ENCODE measurements at regions not wholly inside any gene's neighbourhood (a gene's known extent, or its start where the extent isn't known, plus 50 kb on each side); places are given as distances from the start of the nearest gene placed in this dataset.
"Not testable (repeated sequence)": the region's sequence is repeated elsewhere in the genome, so short reads cannot be mapped to it uniquely, and the experiment has no call there.

GRCh38 chr1:191714845-191715244 lies 443.4 kb upstream of the RGS18 start:
- intact Hi-C loops (cut with micrococcal nuclease; ENCODE audit: unreplicated experiment): no loop called here
- TF ChIP-seq TCF7L2 (IDR thresholded peaks at IDR 0.05; ENCODE audit: low read depth, low read length) (no peak), POLR2AphosphoS5 (IDR thresholded peaks at IDR 0.05; ENCODE audit: low read depth, low read length) (no peak), CTCF (IDR thresholded peaks at IDR 0.05) (no peak), SIN3A (IDR thresholded peaks at IDR 0.05; ENCODE audit: borderline replicate concordance, insufficient read depth, low read depth, low read length) (no peak)
- TF ChIP-seq, protein P1, sequence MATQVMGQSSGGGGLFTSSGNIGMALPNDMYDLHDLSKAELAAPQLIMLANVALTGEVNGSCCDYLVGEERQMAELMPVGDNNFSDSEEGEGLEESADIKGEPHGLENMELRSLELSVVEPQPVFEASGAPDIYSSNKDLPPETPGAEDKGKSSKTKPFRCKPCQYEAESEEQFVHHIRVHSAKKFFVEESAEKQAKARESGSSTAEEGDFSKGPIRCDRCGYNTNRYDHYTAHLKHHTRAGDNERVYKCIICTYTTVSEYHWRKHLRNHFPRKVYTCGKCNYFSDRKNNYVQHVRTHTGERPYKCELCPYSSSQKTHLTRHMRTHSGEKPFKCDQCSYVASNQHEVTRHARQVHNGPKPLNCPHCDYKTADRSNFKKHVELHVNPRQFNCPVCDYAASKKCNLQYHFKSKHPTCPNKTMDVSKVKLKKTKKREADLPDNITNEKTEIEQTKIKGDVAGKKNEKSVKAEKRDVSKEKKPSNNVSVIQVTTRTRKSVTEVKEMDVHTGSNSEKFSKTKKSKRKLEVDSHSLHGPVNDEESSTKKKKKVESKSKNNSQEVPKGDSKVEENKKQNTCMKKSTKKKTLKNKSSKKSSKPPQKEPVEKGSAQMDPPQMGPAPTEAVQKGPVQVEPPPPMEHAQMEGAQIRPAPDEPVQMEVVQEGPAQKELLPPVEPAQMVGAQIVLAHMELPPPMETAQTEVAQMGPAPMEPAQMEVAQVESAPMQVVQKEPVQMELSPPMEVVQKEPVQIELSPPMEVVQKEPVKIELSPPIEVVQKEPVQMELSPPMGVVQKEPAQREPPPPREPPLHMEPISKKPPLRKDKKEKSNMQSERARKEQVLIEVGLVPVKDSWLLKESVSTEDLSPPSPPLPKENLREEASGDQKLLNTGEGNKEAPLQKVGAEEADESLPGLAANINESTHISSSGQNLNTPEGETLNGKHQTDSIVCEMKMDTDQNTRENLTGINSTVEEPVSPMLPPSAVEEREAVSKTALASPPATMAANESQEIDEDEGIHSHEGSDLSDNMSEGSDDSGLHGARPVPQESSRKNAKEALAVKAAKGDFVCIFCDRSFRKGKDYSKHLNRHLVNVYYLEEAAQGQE (IDR thresholded peaks at IDR 0.05; ENCODE audit: insufficient read depth in 1 of 2, low read depth in 2 of 2, low read length in 1 of 2): no peak
- in situ Hi-C loops (cut with HindIII; ENCODE audit: low pct_unique_long_range_greater_than_20kb, low sequenced_read_pairs): no loop called here
- no peaks in the 10 kb centered on the region for H3K4me1 ChIP-seq (ENCODE audit: control insufficient read depth, insufficient read depth, low read length)
- H3K27ac ChIP-seq (ENCODE audit: low read length): no peak overlapping the region
- H3K36me3 ChIP-seq (ENCODE audit: control insufficient read depth, insufficient read depth, low read length): no peaks in the 10 kb centered on the region
- ChIA-PET CTCF (no interaction called here), POLR2A (no interaction called here)
- H3K9me3 ChIP-seq (ENCODE audit: control insufficient read depth, insufficient read depth, low read depth, low read length): no peaks in the 10 kb centered on the region
- H3K27me3 ChIP-seq (ENCODE audit: control insufficient read depth, insufficient read depth, low read length): no peaks in the 10 kb centered on the region
- H3K4me3 ChIP-seq (ENCODE audit: low read depth in 2 of 2, low read length in 2 of 2): no peak overlapping the region
- ATAC-seq (no peak), DNase-seq (ENCODE audit: low read depth, low spot score) (no peak)
- BruUV-seq (replicated peaks): no TSS peak

DNA sequence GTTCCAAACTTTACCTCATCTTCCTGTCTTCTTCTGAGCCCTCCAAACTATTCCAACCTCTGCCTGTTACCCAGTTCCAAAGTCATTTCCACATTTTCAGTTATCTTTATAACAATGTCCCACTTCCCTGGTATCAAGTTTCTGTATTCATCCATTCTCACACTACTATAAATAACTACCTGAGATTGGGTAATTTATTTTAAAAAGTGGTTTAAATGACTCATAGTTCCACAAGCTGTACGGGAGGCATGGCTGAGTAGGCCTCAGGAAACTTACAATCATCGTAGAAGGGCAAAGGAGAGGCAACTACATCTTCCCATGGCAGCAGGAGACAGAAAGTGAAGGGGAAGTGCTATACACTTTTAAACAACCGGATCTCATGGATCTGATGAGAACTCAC lies 428.5 kb upstream of the RGS18 start:
- ChIA-PET POLR2A (no interaction called here), CTCF (no interaction called here)
- TF ChIP-seq POLR2AphosphoS5 (IDR thresholded peaks at IDR 0.05; ENCODE audit: low read depth, low read length) (no peak), SIN3A (IDR thresholded peaks at IDR 0.05; ENCODE audit: borderline replicate concordance, insufficient read depth, low read depth, low read length) (no peak), TCF7L2 (IDR thresholded peaks at IDR 0.05; ENCODE audit: low read depth, low read length) (no peak), CTCF (IDR thresholded peaks at IDR 0.05) (no peak)
- TF ChIP-seq, protein P1 (IDR thresholded peaks at IDR 0.05; ENCODE audit: insufficient read depth in 1 of 2, low read depth in 2 of 2, low read length in 1 of 2): no peak
- Histone ChIP-seq H3K27me3 (ENCODE audit: control insufficient read depth, insufficient read depth, low read length) (no peaks in the 10 kb centered on the region), H3K27ac (ENCODE audit: low read length) (no peak overlapping the region), H3K4me1 (ENCODE audit: control insufficient read depth, insufficient read depth, low read length) (no peaks in the 10 kb centered on the region), H3K4me3 (ENCODE audit: low read depth in 2 of 2, low read length in 2 of 2) (no peak overlapping the region), H3K9me3 (ENCODE audit: control insufficient read depth, insufficient read depth, low read depth, low read length) (no peaks in the 10 kb centered on the region), H3K36me3 (ENCODE audit: control insufficient read depth, insufficient read depth, low read length) (no peaks in the 10 kb centered on the region)
- ATAC-seq: no peak
- intact Hi-C loops (cut with micrococcal nuclease; ENCODE audit: unreplicated experiment) (no loop called here), in situ Hi-C loops (cut with HindIII; ENCODE audit: low pct_unique_long_range_greater_than_20kb, low sequenced_read_pairs) (no loop called here)
- no TSS peak for BruUV-seq (replicated peaks)
- DNase-seq (ENCODE audit: low read depth, low spot score): no peak

GRCh38 chr1:191731608-191732302 lies 426.5 kb upstream of the RGS18 start:
- intact Hi-C loops (cut with micrococcal nuclease; ENCODE audit: unreplicated experiment); BruUV-seq (replicated peaks); H3K27ac ChIP-seq (ENCODE audit: low read length); in situ Hi-C loops (cut with HindIII; ENCODE audit: low pct_unique_long_range_greater_than_20kb, low sequenced_read_pairs); POLR2A ChIA-PET; DNase-seq (ENCODE audit: low read depth, low spot score); H3K36me3 ChIP-seq (ENCODE audit: control insufficient read depth, insufficient read depth, low read length); H3K4me3 ChIP-seq (ENCODE audit: low read depth in 2 of 2, low read length in 2 of 2); H3K9me3 ChIP-seq (ENCODE audit: control insufficient read depth, insufficient read depth, low read depth, low read length); ATAC-seq; H3K4me1 ChIP-seq (ENCODE audit: control insufficient read depth, insufficient read depth, low read length); CTCF ChIA-PET; H3K27me3 ChIP-seq (ENCODE audit: control insufficient read depth, insufficient read depth, low read length): not testable (repeated sequence)
